GM12878 (cell line): ENCODE measurements at regions not wholly inside any gene's neighbourhood (a gene's known extent, or its start where the extent isn't known, plus 50 kb on each side); places are given as distances from the start of the nearest gene placed in this dataset.

Source experiments
- ATAC-seq: fragments of 200-7000 bp; cut with Tn5 transposase; 3 replicates; pipeline ENCODE4 v1.9.1; 2020; ENCODE audit warnings: mild to moderate bottlenecking, moderate library complexity
- BruUV-seq: library from RNA; stranded (reverse); fragments of 400-500 nt; replicated peaks from 2 replicates; lab custom pipeline; 2021; lab: Mats Ljungman, UMichigan
- CTCF ChIA-PET: fragments of 300-600 bp; sonication (Branson Sonifier 250); formaldehyde crosslinking; extraction: SDS; loops from one replicate; lab custom pipeline; 2021; ENCODE audit warnings: inconsistent platforms; lab: Yijun Ruan, JAX
- POLR2A ChIA-PET: fragments of 350-600 bp; formaldehyde crosslinking; extraction: SDS; loops from one replicate; lab custom pipeline; 2021; ENCODE audit warnings: inconsistent platforms; lab: Charles Lee
- RAD21 ChIA-PET: fragments of 300-600 bp; sonication (Branson Sonifier 250); formaldehyde crosslinking; loops from one replicate; lab custom pipeline; 2023; ENCODE audit warnings: antibody characterized with exemption; ENCODE audit not compliant: unreplicated experiment; lab: Charles Lee
- SMC1A ChIA-PET: fragments of 300-600 bp; sonication (Branson Sonifier 250); formaldehyde crosslinking; loops from one replicate; lab custom pipeline; 2023; ENCODE audit not compliant: unreplicated experiment, uncharacterized antibody; lab: Charles Lee
- DNase-seq: peaks from one replicate; pipeline ENCODE4 v3.0.0-alpha.2; 2011; ENCODE audit warnings: low read depth, low spot score
- FAIRE-seq: peaks from 3 replicates; lab custom pipeline; 2011; peaks lifted over from hg19 to GRCh38; lab: Jason Lieb, UNC
- H2AFZ ChIP-seq: 2 replicates; pipeline ENCODE4 v1.6.0; 2011; ENCODE audit warnings: low read depth, low read length, control low read depth; ENCODE audit not compliant: control insufficient read depth
- H3K27ac ChIP-seq: 2 replicates; pipeline ENCODE4 v1.5.1; 2011; ENCODE audit warnings: control low read depth; ENCODE audit not compliant: control insufficient read depth, insufficient read depth
- H3K27me3 ChIP-seq, 2 experiments: replicated peaks in 1 of 2; 2 replicates each; pipeline versions ENCODE4 v1.6.0 to v1.6.1; 2011; ENCODE audit warnings: low read length in 1 of 2; ENCODE audit not compliant: control insufficient read depth in 2 of 2, insufficient read depth in 2 of 2
- H3K36me3 ChIP-seq, 2 experiments: 2 replicates each; pipeline ENCODE4 v1.5.1; 2011; ENCODE audit warnings: low read length in 1 of 2; ENCODE audit not compliant: control insufficient read depth in 2 of 2, insufficient read depth in 2 of 2
- H3K4me1 ChIP-seq: 2 replicates; pipeline ENCODE4 v1.6.1; 2011; ENCODE audit warnings: mild to moderate bottlenecking, low read length, moderate library complexity, mixed read lengths; ENCODE audit not compliant: control insufficient read depth, insufficient read depth
- H3K4me2 ChIP-seq: 2 replicates; pipeline ENCODE4 v1.6.0; 2011; ENCODE audit warnings: control low read depth; ENCODE audit not compliant: control insufficient read depth, insufficient read depth
- H3K4me3 ChIP-seq: fragments of 200-600 bp; sonication (generic); 2 replicates; pipeline ENCODE4 v1.5.1; 2016
- H3K79me2 ChIP-seq: 2 replicates; pipeline ENCODE4 v1.6.0; 2011; ENCODE audit warnings: low read length; ENCODE audit not compliant: control insufficient read depth, insufficient read depth
- H3K9ac ChIP-seq: 2 replicates; pipeline ENCODE4 v1.8.0; 2011; ENCODE audit warnings: low read length, control low read depth, mixed read lengths; ENCODE audit not compliant: control insufficient read depth, insufficient read depth
- H3K9me3 ChIP-seq: replicated peaks from 3 replicates; pipeline ENCODE4 v1.5.1; 2011; ENCODE audit warnings: mild to moderate bottlenecking, low read length; ENCODE audit not compliant: control insufficient read depth, insufficient read depth
- H4K20me1 ChIP-seq: 2 replicates; pipeline ENCODE4 v1.6.0; 2011; ENCODE audit not compliant: control insufficient read depth, insufficient read depth
- CREM ChIP-seq: IDR thresholded peaks from 2 replicates; pipeline ENCODE4 v1.6.1; 2014; ENCODE audit warnings: antibody characterized with exemption, low read depth
- EED ChIP-seq: sonication (generic); IDR thresholded peaks from 2 replicates; pipeline ENCODE4 v1.6.1; 2016; ENCODE audit warnings: antibody characterized with exemption, low read depth
- FOS ChIP-seq: IDR thresholded peaks from 3 replicates; pipeline ENCODE4 v1.6.1; 2011; ENCODE audit warnings: borderline replicate concordance; ENCODE audit not compliant: insufficient read length; ENCODE audit errors: extremely low read depth
- NFYA ChIP-seq: IDR thresholded peaks from 2 replicates; pipeline ENCODE4 v1.6.1; 2011; ENCODE audit warnings: low read depth, mild to moderate bottlenecking, low read length, improper control_type of control experiment, borderline replicate concordance
- NR2C1 ChIP-seq: fragments of 450-650 bp; IDR thresholded peaks from 2 replicates; pipeline ENCODE4 v1.6.1; 2017; ENCODE audit warnings: antibody characterized with exemption, mild to moderate bottlenecking, moderate library complexity
- PAX5 ChIP-seq: IDR thresholded peaks from 2 replicates; pipeline ENCODE4 v1.6.1; 2011; ENCODE audit warnings: low read depth, low read length, borderline replicate concordance
- POU2F2 ChIP-seq: IDR thresholded peaks from 3 replicates; pipeline ENCODE4 v1.6.1; 2011; ENCODE audit warnings: low read depth, mild to moderate bottlenecking, low read length, borderline replicate concordance
- RB1 ChIP-seq: fragments of 450-650 bp; formaldehyde crosslinking; IDR thresholded peaks from 2 replicates; pipeline ENCODE4 v1.6.1; 2017; ENCODE audit warnings: mild to moderate bottlenecking, borderline replicate concordance
- SMAD1 ChIP-seq: fragments of 450-650 bp; IDR thresholded peaks from 2 replicates; pipeline ENCODE4 v1.6.1; 2018; ENCODE audit warnings: mild to moderate bottlenecking, low read depth; ENCODE audit not compliant: partially characterized antibody
- TBL1XR1 ChIP-seq: IDR thresholded peaks from 2 replicates; pipeline ENCODE4 v1.6.1; 2012; ENCODE audit warnings: low read depth, low read length, improper control_type of control experiment
- WGBS: methylation state at CpG from one replicate; pipeline ENCODE4 v1.1.6; 2016; ENCODE audit warnings: low lambda C conversion rate; ENCODE audit not compliant: insufficient replicate concordance, insufficient coverage; ENCODE audit errors: missing lambda C conversion rate; 5-methylcytosine and 5-hydroxymethylcytosine counted together
- in situ Hi-C: fragments of 300-500 bp; cut with MboI; formaldehyde crosslinking; loops from 9 replicates; pipeline ENCODE4 v1.14.3; 2018; ENCODE audit warnings: mixed read lengths
- intact Hi-C: fragments of 100-400 bp; cut with micrococcal nuclease; formaldehyde crosslinking; loops from one replicate; pipeline ENCODE4 v1.14.2; 2022; ENCODE audit not compliant: unreplicated experiment
- TF ChIP-seq, protein P1 (sequence below), 3 experiments: IDR thresholded peaks in 2 of 3; conservative IDR thresholded peaks in 1 of 3; 2 replicates each; pipeline ENCODE4 v1.5.1; 2011; ENCODE audit warnings: low read depth in 3 of 3, low read length in 3 of 3, mild to moderate bottlenecking in 3 of 3, control low read depth in 2 of 3, moderate library complexity in 2 of 3, inconsistent platforms in 1 of 3, mixed read lengths in 1 of 3; ENCODE audit not compliant: control insufficient read depth in 2 of 3, insufficient read depth in 1 of 3; ENCODE audit errors: extremely low read depth in 1 of 3
- TF ChIP-seq, protein P2 (sequence below): IDR thresholded peaks from 2 replicates; pipeline ENCODE4 v1.6.1; 2011; ENCODE audit warnings: mild to moderate bottlenecking, low read depth, low read length, moderate library complexity; ENCODE audit not compliant: insufficient replicate concordance
- TF ChIP-seq, protein P3 (sequence below): IDR thresholded peaks from 2 replicates; pipeline ENCODE4 v1.6.1; 2012; ENCODE audit warnings: low read depth, low read length, improper control_type of control experiment

DNA sequence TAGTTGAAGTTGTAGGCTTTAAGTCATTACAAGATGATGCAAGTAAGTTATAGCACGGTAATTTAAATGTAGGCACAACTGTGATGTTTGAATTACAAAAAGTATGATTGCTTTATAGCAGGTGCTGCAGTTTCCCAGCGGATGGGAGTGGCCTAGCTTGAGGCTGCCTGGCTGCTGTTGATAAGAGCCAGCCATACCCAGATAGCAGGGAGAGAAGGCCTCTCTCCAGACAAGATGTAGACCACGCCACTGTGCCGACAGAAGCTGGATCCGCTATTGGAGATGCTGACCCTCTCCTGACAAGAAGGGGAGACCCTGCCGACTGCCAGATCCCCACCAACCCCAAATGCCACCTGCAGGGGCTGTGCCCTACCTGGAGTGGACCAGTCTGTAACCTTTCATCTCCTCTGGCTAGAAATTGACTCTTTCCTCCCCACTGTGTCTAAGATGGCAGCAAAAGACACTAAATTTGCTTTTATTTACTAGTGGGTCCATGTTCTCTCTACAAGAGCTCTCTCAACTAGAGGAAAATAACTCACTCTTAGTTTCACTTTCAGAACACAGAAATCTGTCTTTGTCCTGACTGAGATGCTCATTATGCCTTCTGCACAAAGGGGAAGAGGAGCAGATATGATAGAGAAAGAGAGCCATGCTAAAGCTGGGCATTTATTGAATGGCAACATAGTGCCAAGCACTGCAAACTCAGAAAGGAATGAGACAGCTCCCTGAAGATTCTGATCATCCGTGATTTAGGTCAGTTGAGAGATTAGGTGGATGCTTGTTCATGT lies 127.9 kb downstream of the URB2 start:
- Histone ChIP-seq H3K4me3 (no peak overlapping the region; the same call in 1 of the 2 replicates), H3K27me3 (no peaks in the 10 kb centered on the region; a peak in 2 of 4 replicates), H2AFZ (peak overlapping the region; percentile 57), H3K4me1 (no peaks in the 10 kb centered on the region), H3K79me2 (no peaks in the 10 kb centered on the region), H3K36me3 (no peaks in the 10 kb centered on the region), H3K4me2 (no peak overlapping the region), H3K9ac (no peak overlapping the region), H4K20me1 (no peaks in the 10 kb centered on the region), H3K27ac (no peak overlapping the region), H3K9me3 (no peaks in the 10 kb centered on the region)
- ATAC-seq (no peak; the same call in 1 of the 3 replicates), FAIRE-seq (no peak), DNase-seq (no peak)
- intact Hi-C loops, result no loop called here
- no peak for TF ChIP-seq POU2F2
- TF ChIP-seq, protein P1, sequence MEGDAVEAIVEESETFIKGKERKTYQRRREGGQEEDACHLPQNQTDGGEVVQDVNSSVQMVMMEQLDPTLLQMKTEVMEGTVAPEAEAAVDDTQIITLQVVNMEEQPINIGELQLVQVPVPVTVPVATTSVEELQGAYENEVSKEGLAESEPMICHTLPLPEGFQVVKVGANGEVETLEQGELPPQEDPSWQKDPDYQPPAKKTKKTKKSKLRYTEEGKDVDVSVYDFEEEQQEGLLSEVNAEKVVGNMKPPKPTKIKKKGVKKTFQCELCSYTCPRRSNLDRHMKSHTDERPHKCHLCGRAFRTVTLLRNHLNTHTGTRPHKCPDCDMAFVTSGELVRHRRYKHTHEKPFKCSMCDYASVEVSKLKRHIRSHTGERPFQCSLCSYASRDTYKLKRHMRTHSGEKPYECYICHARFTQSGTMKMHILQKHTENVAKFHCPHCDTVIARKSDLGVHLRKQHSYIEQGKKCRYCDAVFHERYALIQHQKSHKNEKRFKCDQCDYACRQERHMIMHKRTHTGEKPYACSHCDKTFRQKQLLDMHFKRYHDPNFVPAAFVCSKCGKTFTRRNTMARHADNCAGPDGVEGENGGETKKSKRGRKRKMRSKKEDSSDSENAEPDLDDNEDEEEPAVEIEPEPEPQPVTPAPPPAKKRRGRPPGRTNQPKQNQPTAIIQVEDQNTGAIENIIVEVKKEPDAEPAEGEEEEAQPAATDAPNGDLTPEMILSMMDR (IDR thresholded peaks at IDR 0.05 in 2 of 3, conservative IDR thresholded peaks at IDR 0.05 in 1 of 3; ENCODE audit: control insufficient read depth in 2 of 3, extremely low read depth in 1 of 3, insufficient read depth in 1 of 3, low read depth in 3 of 3, low read length in 3 of 3), result no peak
- TF ChIP-seq NR2C1, result no peak
- RAD21 ChIA-PET, result no interaction called here
- POLR2A ChIA-PET, result no interaction called here
- SMC1A ChIA-PET, result interaction anchor here (1.1 kb wide), 1 partner anchor 33 kb away, joined by 3 read pairs; no protein-coding TSS in a partner anchor
- in situ Hi-C loops, result no loop called here
- 39% methylated on average over 7 of the region's 7 CpGs for WGBS
- CTCF ChIA-PET, result no interaction called here
- no TSS peak for BruUV-seq

DNA sequence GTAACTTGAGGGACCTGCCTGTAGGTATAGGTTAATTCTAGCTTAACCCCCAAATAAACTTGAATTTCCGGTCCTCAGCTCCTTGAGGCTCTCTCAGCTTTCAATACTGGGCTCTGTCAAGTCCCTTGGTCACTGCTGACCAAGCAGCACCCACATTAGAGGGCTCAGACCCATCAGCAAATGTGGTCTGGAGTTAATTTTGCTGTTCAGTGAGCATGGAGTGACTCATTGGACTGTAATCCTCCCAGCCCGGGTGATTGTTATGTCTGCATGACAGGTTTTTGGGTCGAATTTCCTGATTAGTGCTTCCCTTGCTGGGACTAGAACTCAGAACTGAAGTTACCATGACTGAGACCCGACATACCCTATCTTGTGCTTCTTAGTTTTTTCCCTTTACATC lies 130.6 kb downstream of the URB2 start:
- ChIA-PET SMC1A (no interaction called here), RAD21 (no interaction called here), POLR2A (no interaction called here), CTCF (interaction anchor here (1.0 kb wide), 1 partner anchor 14 kb away, joined by 3 read pairs; no protein-coding TSS in a partner anchor)
- Histone ChIP-seq H3K4me2 (no peak overlapping the region), H3K4me1 (no peaks in the 10 kb centered on the region), H2AFZ (no peak overlapping the region), H3K79me2 (no peaks in the 10 kb centered on the region), H3K27ac (no peak overlapping the region), H3K9ac (no peak overlapping the region), H3K36me3 (no peaks in the 10 kb centered on the region), H3K9me3 (no peaks in the 10 kb centered on the region), H3K4me3 (no peak overlapping the region), H4K20me1 (no peaks in the 10 kb centered on the region), H3K27me3 (no peaks in the 10 kb centered on the region; a peak in 1 of 4 replicates)
- no TSS peak for BruUV-seq
- ATAC-seq (no peak), FAIRE-seq (no peak), DNase-seq (no peak)
- WGBS, result 1% methylated on average over 4 of the region's 4 CpGs
- in situ Hi-C loops (no loop called here), intact Hi-C loops (no loop called here)
- TF ChIP-seq NFYA, result no peak
- no peak for TF ChIP-seq CREM
- TF ChIP-seq, protein P2, sequence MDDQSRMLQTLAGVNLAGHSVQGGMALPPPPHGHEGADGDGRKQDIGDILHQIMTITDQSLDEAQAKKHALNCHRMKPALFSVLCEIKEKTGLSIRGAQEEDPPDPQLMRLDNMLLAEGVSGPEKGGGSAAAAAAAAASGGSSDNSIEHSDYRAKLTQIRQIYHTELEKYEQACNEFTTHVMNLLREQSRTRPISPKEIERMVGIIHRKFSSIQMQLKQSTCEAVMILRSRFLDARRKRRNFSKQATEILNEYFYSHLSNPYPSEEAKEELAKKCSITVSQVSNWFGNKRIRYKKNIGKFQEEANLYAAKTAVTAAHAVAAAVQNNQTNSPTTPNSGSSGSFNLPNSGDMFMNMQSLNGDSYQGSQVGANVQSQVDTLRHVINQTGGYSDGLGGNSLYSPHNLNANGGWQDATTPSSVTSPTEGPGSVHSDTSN, result no peak
- no peak for TF ChIP-seq FOS
- no peak for TF ChIP-seq PAX5
- no peak for TF ChIP-seq SMAD1
- no peak for TF ChIP-seq TBL1XR1
- TF ChIP-seq, protein P3, sequence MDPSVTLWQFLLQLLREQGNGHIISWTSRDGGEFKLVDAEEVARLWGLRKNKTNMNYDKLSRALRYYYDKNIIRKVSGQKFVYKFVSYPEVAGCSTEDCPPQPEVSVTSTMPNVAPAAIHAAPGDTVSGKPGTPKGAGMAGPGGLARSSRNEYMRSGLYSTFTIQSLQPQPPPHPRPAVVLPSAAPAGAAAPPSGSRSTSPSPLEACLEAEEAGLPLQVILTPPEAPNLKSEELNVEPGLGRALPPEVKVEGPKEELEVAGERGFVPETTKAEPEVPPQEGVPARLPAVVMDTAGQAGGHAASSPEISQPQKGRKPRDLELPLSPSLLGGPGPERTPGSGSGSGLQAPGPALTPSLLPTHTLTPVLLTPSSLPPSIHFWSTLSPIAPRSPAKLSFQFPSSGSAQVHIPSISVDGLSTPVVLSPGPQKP, result no peak
- no peak for TF ChIP-seq EED
- TF ChIP-seq RB1, result no peak
